ENCODE measurements at regions not wholly inside any gene's neighbourhood (a gene's known extent, or its start where the extent isn't known, plus 50 kb on each side); places are given as distances from the start of the nearest gene placed in this dataset.

DNA sequence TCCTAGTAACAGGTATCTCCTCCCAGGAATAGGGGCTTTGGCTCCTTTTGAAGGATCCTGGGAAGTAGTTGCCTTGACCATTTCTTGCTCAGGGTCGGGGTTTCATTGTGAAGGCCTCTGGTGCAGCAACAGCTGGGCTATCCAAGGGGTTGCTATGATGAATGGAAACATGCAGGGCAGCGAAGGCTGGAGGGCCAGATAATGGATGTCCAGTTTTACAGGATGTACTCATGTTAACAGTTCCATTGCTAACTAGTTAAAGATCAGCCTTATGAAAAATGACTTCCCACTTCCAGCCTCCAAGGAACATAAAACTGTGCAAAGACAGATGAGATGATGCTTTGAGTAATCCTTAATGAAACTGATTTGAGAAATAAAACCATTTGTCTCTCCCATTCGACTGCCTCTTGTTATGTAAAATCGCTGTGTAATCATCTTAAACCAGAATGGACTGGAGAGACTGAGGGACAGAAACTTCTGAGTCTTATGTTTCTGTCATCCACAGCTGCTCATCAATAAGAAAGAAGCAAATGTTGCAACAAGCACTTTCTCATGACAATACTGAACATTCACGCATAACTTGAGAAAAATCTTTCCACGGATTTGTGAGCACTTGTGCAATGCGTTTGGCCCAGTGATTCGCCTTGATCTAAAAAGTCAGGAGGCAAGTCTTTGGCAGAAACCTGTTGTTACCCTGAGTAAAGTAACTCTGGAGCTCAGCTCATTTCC, 473.5 kb upstream of the RGMA start:
- TF ChIP-seq, protein P1, sequence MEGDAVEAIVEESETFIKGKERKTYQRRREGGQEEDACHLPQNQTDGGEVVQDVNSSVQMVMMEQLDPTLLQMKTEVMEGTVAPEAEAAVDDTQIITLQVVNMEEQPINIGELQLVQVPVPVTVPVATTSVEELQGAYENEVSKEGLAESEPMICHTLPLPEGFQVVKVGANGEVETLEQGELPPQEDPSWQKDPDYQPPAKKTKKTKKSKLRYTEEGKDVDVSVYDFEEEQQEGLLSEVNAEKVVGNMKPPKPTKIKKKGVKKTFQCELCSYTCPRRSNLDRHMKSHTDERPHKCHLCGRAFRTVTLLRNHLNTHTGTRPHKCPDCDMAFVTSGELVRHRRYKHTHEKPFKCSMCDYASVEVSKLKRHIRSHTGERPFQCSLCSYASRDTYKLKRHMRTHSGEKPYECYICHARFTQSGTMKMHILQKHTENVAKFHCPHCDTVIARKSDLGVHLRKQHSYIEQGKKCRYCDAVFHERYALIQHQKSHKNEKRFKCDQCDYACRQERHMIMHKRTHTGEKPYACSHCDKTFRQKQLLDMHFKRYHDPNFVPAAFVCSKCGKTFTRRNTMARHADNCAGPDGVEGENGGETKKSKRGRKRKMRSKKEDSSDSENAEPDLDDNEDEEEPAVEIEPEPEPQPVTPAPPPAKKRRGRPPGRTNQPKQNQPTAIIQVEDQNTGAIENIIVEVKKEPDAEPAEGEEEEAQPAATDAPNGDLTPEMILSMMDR (conservative IDR thresholded peaks at IDR 0.05; ENCODE audit: low read length), result no peak
- TF ChIP-seq EZH2phosphoT487 (IDR thresholded peaks at IDR 0.05; ENCODE audit: borderline replicate concordance), result no peak

Measured in Loucy (cell line).